ENCODE measurements at regions not wholly inside any gene's neighbourhood (a gene's known extent, or its start where the extent isn't known, plus 50 kb on each side); places are given as distances from the start of the nearest gene placed in this dataset.

DNA sequence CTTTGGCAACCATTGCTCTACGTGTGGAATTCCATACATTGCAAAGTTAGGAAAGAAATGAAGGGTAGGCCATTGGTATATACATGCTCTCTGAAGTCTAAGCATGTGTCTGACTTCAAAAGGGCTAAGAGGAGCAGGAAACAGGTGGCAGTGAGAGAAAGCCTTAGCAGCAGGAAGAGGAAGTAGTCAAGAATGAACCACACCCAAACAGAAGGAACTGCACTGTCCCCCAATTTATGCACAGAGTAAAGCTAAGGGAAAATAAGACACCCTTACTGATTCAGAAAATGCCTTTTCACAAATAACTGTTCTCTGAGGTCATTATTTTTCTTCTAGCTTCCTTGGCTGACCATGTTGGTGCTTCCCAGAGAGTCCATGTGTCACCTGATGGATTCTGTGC, 575.4 kb downstream of the NTRK3 start:
- H2BK120ac ChIP-seq (ENCODE audit: low read depth, low read length) = no peak overlapping the region
- H4K8ac ChIP-seq (ENCODE audit: low read depth in 2 of 2, low read length in 2 of 2) = no peak overlapping the region
- TF ChIP-seq RFX5 (IDR thresholded peaks at IDR 0.05; ENCODE audit: low read depth, low read length) (no peak), NFE2L2 (IDR thresholded peaks at IDR 0.05; ENCODE audit: low read depth, low read length) (no peak), POLR2A (IDR thresholded peaks at IDR 0.05; ENCODE audit: low read depth, low read length) (no peak)
- TF ChIP-seq, protein P1, sequence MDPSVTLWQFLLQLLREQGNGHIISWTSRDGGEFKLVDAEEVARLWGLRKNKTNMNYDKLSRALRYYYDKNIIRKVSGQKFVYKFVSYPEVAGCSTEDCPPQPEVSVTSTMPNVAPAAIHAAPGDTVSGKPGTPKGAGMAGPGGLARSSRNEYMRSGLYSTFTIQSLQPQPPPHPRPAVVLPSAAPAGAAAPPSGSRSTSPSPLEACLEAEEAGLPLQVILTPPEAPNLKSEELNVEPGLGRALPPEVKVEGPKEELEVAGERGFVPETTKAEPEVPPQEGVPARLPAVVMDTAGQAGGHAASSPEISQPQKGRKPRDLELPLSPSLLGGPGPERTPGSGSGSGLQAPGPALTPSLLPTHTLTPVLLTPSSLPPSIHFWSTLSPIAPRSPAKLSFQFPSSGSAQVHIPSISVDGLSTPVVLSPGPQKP (IDR thresholded peaks at IDR 0.05; ENCODE audit: borderline replicate concordance, low read depth, low read length) = no peak
- TF ChIP-seq, protein P2, sequence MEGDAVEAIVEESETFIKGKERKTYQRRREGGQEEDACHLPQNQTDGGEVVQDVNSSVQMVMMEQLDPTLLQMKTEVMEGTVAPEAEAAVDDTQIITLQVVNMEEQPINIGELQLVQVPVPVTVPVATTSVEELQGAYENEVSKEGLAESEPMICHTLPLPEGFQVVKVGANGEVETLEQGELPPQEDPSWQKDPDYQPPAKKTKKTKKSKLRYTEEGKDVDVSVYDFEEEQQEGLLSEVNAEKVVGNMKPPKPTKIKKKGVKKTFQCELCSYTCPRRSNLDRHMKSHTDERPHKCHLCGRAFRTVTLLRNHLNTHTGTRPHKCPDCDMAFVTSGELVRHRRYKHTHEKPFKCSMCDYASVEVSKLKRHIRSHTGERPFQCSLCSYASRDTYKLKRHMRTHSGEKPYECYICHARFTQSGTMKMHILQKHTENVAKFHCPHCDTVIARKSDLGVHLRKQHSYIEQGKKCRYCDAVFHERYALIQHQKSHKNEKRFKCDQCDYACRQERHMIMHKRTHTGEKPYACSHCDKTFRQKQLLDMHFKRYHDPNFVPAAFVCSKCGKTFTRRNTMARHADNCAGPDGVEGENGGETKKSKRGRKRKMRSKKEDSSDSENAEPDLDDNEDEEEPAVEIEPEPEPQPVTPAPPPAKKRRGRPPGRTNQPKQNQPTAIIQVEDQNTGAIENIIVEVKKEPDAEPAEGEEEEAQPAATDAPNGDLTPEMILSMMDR (conservative IDR thresholded peaks at IDR 0.05; ENCODE audit: low read depth, low read length) = no peak
- dilution Hi-C loops (cut with HindIII; ENCODE audit: low sequenced_read_pairs, unreplicated experiment) = no loop called here
- H4K20me1 ChIP-seq (ENCODE audit: insufficient read depth, low read length) = no peaks in the 10 kb centered on the region
- no peak overlapping the region for H3K4me2 ChIP-seq (ENCODE audit: low read depth, low read length)
- ATAC-seq (ENCODE audit: low read depth) (no peak), DNase-seq (no peak)
- ChIA-PET POLR2A (ENCODE audit: unreplicated experiment) (no interaction called here), CTCF (no interaction called here)
- H3K9me3 ChIP-seq (ENCODE audit: control insufficient read depth, insufficient read depth, low read length) = no peaks in the 10 kb centered on the region
- no CpG with 5 or more reads among the region's 1 CpG for WGBS, 2 experiments (ENCODE audit: extremely low coverage in 2 of 2, insufficient read length in 1 of 2)
- H3K79me1 ChIP-seq (ENCODE audit: low read depth in 1 of 2, low read length in 2 of 2) = no peaks in the 10 kb centered on the region
- no peaks in the 10 kb centered on the region for H3K9me1 ChIP-seq (ENCODE audit: insufficient read depth, low read length)
- no peak overlapping the region for H3K9ac ChIP-seq (ENCODE audit: low read depth, low read length)
- no peaks in the 10 kb centered on the region for H3K36me3 ChIP-seq (ENCODE audit: control insufficient read depth, insufficient read depth, low read length)
- no peak overlapping the region for H3K23ac ChIP-seq (ENCODE audit: low read depth, low read length)
- no peak overlapping the region for H3K4me3 ChIP-seq (ENCODE audit: insufficient read depth, low read depth, low read length)
- no peak overlapping the region for H3K14ac ChIP-seq (replicated peaks; ENCODE audit: low read depth, low read length)
- H3K27me3 ChIP-seq (ENCODE audit: control insufficient read depth, insufficient read depth, low read length) = no peaks in the 10 kb centered on the region
- no peak overlapping the region for H4K91ac ChIP-seq (ENCODE audit: insufficient read depth, low read depth, low read length)
- BruUV-seq (replicated peaks) = no TSS peak
- H3K18ac ChIP-seq (ENCODE audit: low read depth, low read length) = no peak overlapping the region
- H2BK15ac ChIP-seq (ENCODE audit: low read depth, low read length) = no peak overlapping the region
- H3K27ac ChIP-seq (ENCODE audit: insufficient read depth, low read length) = no peak overlapping the region
- H2AK5ac ChIP-seq (ENCODE audit: low read depth, low read length) = no peak overlapping the region
- H4K5ac ChIP-seq (ENCODE audit: low read depth, low read length) = no peak overlapping the region
- no peaks in the 10 kb centered on the region for H3K4me1 ChIP-seq (ENCODE audit: control insufficient read depth, insufficient read depth, low read length)
- in situ Hi-C loops (cut with MboI; ENCODE audit: low sequenced_read_pairs) = no loop called here
- H2BK5ac ChIP-seq (ENCODE audit: low read depth, low read length, poor library complexity, severe bottlenecking) = no peak overlapping the region
- intact Hi-C loops (cut with micrococcal nuclease) = no loop called here
- no peak overlapping the region for H3K4ac ChIP-seq (ENCODE audit: low read depth, low read length)
- H2AFZ ChIP-seq (replicated peaks; ENCODE audit: low read length, poor library complexity) = no peak overlapping the region
- no peak overlapping the region for H2AK9ac ChIP-seq (replicated peaks; ENCODE audit: low read depth, low read length, poor library complexity)
- no peak overlapping the region for H2BK20ac ChIP-seq (ENCODE audit: low read depth, low read length)
- no peak overlapping the region for H3K56ac ChIP-seq (ENCODE audit: extremely low read depth, insufficient read depth, low read length)
